HG02759 (cell line): ENCODE measurements at regions not wholly inside any gene's neighbourhood (a gene's known extent, or its start where the extent isn't known, plus 50 kb on each side); places are given as distances from the start of the nearest gene placed in this dataset.
"Not testable (repeated sequence)": the region's sequence is repeated elsewhere in the genome, so short reads cannot be mapped to it uniquely, and the experiment has no call there.

Experiments used
- ATAC-seq: cut with Tn5 transposase; IDR thresholded peaks from one replicate; pipeline ENCODE4 v1.9.1; 2021; ENCODE audit warnings: mild to moderate bottlenecking, moderate library complexity; ENCODE audit not compliant: unreplicated experiment

GRCh38 chr5:154653764-154654485, 101.3 kb upstream of the LARP1 start:
- ATAC-seq = no peak

GRCh38 chr5:154653418-154653763, 101.8 kb upstream of the LARP1 start:
- no peak for ATAC-seq

DNA sequence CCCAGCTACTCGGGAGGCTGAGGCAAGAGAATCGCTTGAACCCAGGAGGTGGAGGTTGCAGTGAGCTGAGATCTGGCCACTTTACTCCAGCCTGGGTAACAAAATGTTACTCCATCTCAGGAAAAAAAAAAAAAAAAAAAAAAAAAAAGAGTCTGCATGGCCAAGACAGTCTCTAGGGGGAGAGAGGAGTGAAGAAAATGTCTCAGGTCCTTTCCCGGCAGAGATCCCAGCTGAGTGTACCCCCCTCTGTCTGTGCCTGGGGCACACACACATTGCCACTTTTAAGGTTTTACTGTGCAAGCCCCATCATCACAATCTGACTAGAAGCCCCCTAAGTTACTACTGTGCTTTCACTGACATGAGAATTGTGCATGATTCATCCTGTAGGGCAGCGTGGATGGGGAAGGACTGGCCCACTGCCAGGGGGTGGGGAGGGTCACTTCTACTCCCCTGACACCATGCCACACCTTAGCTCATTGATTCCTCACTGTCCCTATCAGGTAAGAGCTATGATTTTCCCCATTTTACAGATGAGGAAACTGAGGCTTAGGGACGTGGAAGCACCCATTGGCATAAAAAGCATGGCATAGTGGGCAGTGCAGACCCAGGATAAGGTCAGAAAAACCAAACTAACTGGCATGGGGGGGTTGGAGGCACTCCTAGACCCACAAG, 102.3 kb upstream of the LARP1 start:
- no peak for ATAC-seq

- ATAC-seq = not testable (repeated sequence)
These were observed 103.4 kb upstream of the LARP1 start for GRCh38 chr5:154651795-154652194.

GRCh38 chr5:154648706-154649105, 106.5 kb upstream of the LARP1 start:
- no peak for ATAC-seq

GRCh38 chr5:154648229-154648628, 106.9 kb upstream of the LARP1 start:
- ATAC-seq = no peak

GRCh38 chr5:154647761-154648145, 107.4 kb upstream of the LARP1 start:
- peak; percentile 7 for ATAC-seq

DNA sequence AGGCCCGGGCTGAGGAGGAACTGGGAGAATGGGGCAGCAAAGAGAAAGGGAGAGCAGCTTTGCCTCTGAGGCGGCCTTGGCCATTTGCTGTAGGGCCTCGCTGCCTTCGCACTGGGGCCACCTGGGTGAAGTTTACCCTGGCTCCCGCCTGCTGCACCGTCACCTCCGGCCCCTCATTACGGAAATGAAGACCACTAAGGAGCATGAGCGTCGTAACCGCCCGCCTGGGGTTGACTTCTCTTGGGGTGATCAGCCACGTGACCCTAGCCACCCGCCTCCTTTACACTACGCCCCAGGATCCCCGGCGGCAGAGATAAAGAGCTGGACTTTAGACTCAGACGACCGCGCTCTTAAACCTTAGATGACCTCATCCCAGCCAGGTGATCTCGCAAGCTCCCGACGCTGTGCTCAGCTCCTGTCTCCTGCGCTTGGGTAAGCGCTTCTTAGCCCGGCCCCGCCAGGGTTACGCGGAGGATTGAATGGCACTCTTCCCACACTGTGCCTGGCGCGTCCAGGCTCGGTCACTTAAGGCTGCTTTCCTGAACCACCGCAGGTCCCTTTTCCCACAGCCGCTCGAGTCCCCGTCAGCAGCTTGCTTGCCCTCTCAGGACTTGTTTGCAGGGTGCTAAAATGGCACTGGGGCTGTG, 107.9 kb upstream of the LARP1 start:
- ATAC-seq = peak; percentile 81

- peak; percentile 29 for ATAC-seq
These were observed 108.4 kb upstream of the LARP1 start for GRCh38 chr5:154646745-154647113.

GRCh38 chr5:154644745-154645411, 110.3 kb upstream of the LARP1 start:
- no peak for ATAC-seq

DNA sequence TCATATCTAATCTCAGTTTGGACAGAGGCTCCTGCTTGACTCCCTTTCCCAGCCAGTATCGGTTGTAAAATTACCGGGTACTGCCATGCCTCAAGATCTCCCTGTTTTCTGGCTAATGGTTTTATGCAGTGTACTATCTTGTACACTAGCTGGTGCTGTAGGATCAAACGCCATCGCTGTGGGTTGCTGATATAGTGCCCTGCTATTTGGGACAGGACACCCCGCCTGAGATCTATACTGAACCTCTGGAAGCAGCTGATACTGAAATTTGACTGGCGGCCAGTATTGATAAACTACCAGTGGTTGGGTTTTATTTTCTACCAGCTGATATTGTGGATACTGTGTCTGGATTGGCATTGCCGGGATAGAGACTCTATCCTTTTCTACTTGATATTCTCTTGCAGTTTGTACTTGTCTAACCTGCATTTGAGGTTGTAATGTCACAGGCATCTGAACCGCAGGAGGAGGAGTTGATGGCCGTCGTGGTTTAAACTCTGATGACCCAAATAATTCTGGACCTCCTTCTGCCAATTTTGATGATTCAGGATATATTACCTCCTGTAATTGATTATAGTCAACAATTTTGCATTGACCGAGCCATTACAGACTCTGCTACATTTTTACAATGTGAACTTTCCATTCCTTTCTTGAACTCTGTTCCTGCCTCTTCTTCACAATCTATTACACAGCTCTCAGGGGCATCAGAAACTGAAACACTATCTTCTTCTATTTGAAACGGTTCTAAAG, 112.5 kb upstream of the LARP1 start:
- ATAC-seq = no peak

GRCh38 chr5:154640213-154640831, 114.9 kb upstream of the LARP1 start:
- ATAC-seq = not testable (repeated sequence)

DNA sequence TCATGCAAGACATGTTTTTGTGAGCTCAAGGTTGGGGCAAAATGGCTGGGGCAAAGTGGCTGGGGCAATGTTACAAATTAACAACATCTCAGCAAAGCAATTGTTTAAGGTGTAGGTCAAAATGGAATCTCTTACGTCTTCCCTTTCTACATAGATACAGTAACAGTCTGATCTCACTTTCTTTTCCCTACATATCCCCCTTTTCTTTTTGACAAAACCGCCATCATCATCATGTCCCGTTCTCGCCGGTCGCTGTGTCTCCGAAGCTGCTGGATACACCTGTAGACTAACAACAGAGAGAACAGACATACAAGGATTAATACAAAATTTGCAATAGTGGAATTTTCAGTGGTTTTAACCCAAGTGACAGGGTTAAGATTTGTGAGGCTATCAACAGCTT, 118.4 kb upstream of the LARP1 start:
- ATAC-seq = not testable (repeated sequence)

- ATAC-seq = not testable (repeated sequence)
These were observed 118.9 kb upstream of the LARP1 start for GRCh38 chr5:154636271-154636670.

DNA sequence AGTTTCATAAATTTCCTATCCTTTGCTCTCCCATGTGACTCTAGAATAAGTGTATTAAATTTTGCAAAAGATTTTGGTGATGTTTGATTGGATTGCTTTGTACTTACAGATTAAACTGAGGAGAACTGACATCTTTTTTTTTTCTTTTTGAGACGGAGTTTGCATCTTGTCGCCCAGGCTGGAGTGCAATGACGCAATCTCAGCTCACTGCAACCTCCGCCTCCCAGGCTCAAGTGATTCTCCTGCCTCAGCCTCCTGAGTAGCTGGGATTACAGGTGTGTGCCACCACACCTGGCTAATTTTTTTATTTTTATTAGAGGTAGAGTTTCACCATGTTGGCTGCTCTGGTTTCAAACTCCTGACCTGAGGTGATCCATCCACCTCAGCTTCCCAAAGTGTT, 121.4 kb upstream of the LARP1 start:
- not testable (repeated sequence) for ATAC-seq

- ATAC-seq = no peak
These were observed 124.0 kb upstream of the LARP1 start for GRCh38 chr5:154631141-154631540.

GRCh38 chr5:154630410-154630809, 124.8 kb upstream of the LARP1 start:
- ATAC-seq = no peak

GRCh38 chr5:154628685-154629084, 126.5 kb upstream of the LARP1 start:
- no peak for ATAC-seq

- ATAC-seq = no peak
These were observed 127.2 kb upstream of the LARP1 start for GRCh38 chr5:154627698-154628678.
